ENCODE measurements at regions not wholly inside any gene's neighbourhood (a gene's known extent, or its start where the extent isn't known, plus 50 kb on each side); places are given as distances from the start of the nearest gene placed in this dataset.

DNA sequence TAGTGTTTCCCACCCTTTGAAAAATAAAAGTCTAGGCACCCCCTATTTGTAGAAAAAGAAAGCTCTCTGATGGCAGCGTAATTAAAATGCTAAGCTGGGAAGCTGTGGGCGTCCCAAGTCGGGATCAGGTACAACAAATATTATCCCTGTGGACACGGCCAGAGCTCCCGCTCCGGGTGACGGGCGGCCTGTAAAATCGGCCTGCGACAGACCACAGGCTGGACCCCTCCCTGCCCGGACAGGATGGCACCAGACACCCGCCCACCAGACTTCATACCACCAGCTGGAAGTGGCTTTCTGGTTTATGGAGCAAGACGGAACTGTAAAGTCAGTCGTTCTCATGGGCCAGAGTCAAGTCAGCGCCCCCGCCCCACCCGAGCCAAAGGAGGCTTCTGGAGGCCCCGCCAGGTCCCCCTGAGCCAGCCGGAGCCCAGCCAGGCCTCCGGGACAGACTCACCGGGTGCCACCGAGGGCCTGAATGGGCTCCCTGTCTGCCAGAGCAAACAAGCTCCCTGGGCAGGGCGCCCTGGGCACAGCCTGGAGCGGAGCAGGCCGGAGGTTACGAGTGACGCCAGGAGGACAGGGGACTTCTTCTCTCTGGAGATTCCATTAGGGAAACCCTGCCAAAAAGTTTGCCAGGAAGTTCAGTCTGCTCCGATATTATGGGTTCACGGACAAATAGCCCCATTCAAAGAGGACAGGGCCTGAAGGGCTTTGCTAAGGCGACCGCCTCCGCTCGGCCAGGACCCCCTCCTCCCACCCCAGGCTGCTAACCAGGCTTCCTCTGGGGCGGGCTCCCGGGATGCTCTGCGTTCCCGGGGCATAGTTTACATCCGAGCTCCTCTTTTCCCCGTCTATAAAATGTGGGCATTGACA lies 173.7 kb downstream of the ERCC6L2 start:
- WGBS, 5 donors = 31 to 54% (median 49%) methylated on average over 33 to 39 of the region's 39 CpGs
- Histone ChIP-seq H3K4me1 (peaks cover 39 to 45% (median 42%) of the 10 kb centered on the region in 4 donors), H3K36me3 (no peaks in the 10 kb centered on the region), H3K9me3 (no peaks in the 10 kb centered on the region), H3K27ac (peak overlapping the region; percentile 83 to 97 (median 90)), H3K27me3 (no peaks in the 10 kb centered on the region), H3K4me3 (peak overlapping the region in 3 of 4 donors; percentile 1 to 13 (median 1))
- TF ChIP-seq POLR2A (IDR thresholded peaks at IDR 0.05) (no peak), POLR2AphosphoS5 (IDR thresholded peaks at IDR 0.05) (peak in 2 of 3 donors; percentile 65 to 67), EP300 (IDR thresholded peaks at IDR 0.05) (no peak)
- TF ChIP-seq, protein P1, sequence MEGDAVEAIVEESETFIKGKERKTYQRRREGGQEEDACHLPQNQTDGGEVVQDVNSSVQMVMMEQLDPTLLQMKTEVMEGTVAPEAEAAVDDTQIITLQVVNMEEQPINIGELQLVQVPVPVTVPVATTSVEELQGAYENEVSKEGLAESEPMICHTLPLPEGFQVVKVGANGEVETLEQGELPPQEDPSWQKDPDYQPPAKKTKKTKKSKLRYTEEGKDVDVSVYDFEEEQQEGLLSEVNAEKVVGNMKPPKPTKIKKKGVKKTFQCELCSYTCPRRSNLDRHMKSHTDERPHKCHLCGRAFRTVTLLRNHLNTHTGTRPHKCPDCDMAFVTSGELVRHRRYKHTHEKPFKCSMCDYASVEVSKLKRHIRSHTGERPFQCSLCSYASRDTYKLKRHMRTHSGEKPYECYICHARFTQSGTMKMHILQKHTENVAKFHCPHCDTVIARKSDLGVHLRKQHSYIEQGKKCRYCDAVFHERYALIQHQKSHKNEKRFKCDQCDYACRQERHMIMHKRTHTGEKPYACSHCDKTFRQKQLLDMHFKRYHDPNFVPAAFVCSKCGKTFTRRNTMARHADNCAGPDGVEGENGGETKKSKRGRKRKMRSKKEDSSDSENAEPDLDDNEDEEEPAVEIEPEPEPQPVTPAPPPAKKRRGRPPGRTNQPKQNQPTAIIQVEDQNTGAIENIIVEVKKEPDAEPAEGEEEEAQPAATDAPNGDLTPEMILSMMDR (IDR thresholded peaks at IDR 0.05) = no peak
- DNase-seq = peak; percentile 81 to 96
- intact Hi-C loops (cut with DNase I; ENCODE audit: low total_unique reads) = no loop called here

DNA sequence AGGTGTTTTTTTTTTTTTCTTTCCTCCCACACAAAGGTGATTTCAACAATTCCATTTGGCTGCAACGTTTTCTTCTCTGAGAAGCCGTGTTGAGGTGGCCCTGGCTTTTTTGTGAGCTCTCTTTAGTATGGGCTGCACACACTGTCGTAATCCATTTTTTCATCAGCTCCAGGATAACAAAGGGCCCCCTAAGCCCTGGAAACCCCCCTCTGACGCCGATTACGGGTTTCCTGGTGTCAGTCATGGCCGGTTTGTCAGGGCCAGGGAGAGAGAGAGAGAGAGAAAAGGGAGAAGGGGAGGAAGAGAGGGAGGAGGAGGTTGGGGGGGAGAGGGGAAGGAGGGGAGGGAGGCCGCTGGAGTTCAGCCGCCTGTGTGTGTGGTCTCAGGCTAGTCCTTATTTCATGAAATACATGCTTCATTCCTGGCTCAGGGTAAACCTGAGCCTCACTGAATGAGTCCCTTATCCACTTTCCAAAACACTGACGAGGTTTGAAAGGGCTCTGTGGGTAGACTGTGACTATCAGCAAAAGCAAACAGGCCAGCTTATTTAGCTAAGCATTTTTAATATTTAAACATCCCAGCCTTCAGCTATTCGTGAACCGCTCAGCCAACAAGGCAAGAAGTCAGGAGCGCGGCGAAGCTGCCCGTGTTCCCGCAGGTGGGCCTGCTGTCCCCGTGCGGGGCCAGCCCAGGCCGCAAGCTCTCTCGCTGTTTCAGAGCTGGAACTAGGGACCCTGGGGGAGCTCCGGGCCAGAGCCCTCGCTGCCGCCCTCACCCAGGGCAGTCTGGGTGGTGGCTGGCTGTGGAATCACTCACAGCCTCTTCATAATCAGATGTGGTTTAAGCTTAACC lies 172.8 kb downstream of the ERCC6L2 start:
- TF ChIP-seq POLR2AphosphoS5 (IDR thresholded peaks at IDR 0.05) = peak in 2 of 3 donors; percentile 59 to 75
- TF ChIP-seq POLR2A (IDR thresholded peaks at IDR 0.05) = peak in 1 of 4 donors; percentile 38
- no peak for TF ChIP-seq EP300 (IDR thresholded peaks at IDR 0.05)
- TF ChIP-seq, protein P1 (IDR thresholded peaks at IDR 0.05) = no peak
- H3K36me3 ChIP-seq = no peaks in the 10 kb centered on the region
- H3K27ac ChIP-seq = peak overlapping the region; percentile 83 to 97 (median 90)
- intact Hi-C loops (cut with DNase I; ENCODE audit: low total_unique reads) = no loop called here
- H3K9me3 ChIP-seq = no peaks in the 10 kb centered on the region
- no peaks in the 10 kb centered on the region for H3K27me3 ChIP-seq
- DNase-seq = peak; percentile 80 to 86
- H3K4me3 ChIP-seq = peak overlapping the region in 3 of 4 donors; percentile 1 to 13 (median 1)
- peaks cover 39 to 45% (median 42%) of the 10 kb centered on the region in 4 donors for H3K4me1 ChIP-seq
- 10 to 26% (median 16%) methylated on average over 24 of the region's 24 CpGs for WGBS, 5 donors

DNA sequence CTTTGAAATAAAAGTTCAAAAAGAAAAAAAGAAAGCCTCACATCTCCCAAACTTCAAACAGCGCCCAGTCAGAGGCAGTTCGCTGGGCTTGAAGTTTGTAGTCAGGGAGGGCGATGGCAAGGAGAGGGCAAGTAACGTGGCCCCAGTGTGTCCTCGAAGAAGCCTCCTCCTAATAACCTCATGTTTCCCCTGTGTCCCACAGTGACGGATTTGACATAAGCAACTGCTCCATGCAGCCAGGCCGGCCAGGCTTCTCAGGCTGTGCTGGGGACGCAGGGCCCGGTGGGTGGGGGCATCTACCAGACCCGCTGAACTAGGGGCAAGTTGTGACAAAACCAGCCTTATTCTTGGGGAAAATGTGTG lies 172.2 kb downstream of the ERCC6L2 start:
- intact Hi-C loops (cut with DNase I; ENCODE audit: low total_unique reads) = no loop called here
- no peaks in the 10 kb centered on the region for H3K27me3 ChIP-seq
- no peaks in the 10 kb centered on the region for H3K9me3 ChIP-seq
- 40 to 64% (median 58%) methylated on average over 10 of the region's 10 CpGs for WGBS, 5 donors
- no peak overlapping the region for H3K4me3 ChIP-seq
- H3K27ac ChIP-seq = peak overlapping the region; percentile 83 to 97 (median 90)
- peak in 1 of 2 donors; percentile 49 for DNase-seq
- peaks cover 39 to 42% (median 41%) of the 10 kb centered on the region in 4 donors for H3K4me1 ChIP-seq
- H3K36me3 ChIP-seq = no peaks in the 10 kb centered on the region
- TF ChIP-seq, protein P1 (IDR thresholded peaks at IDR 0.05) = no peak
- no peak for TF ChIP-seq EP300 (IDR thresholded peaks at IDR 0.05)

DNA sequence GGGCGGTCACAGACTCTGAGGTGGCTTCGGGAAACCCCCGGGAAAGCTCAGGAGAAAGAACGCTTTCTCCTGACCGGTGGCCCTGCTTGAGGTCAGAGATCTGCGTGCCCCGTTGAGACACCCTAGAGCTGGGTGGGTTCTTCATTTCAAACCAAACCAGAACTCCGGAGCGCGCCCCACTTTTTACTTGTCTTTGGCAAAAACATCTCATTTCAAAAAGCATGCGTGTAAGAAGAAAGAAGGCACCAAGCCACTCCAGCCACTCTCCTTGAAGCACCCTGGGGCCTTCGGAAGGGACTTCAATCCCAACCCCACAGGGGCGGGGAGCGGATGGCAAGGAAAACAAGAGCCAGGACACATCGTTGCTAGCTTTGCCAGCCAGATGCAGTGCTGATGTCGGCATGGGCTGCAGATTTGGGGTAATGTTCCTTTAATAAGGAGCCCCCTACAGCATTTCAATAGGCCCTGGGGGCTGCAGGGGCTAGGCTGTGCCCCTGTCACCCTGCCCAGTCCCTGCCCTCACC lies 171.7 kb downstream of the ERCC6L2 start:
- 79 to 85% (median 82%) methylated on average over 16 of the region's 16 CpGs for WGBS, 5 donors
- Histone ChIP-seq H3K27ac (peak overlapping the region; percentile 83 to 97 (median 90)), H3K9me3 (no peaks in the 10 kb centered on the region), H3K36me3 (no peaks in the 10 kb centered on the region), H3K27me3 (no peaks in the 10 kb centered on the region), H3K4me3 (no peak overlapping the region), H3K4me1 (peaks cover 39 to 46% (median 43%) of the 10 kb centered on the region in 4 donors)
- TF ChIP-seq POLR2A (IDR thresholded peaks at IDR 0.05) (no peak), EP300 (IDR thresholded peaks at IDR 0.05) (no peak), POLR2AphosphoS5 (IDR thresholded peaks at IDR 0.05) (no peak)
- TF ChIP-seq, protein P1 (IDR thresholded peaks at IDR 0.05) = no peak
- no peak for DNase-seq
- intact Hi-C loops (cut with DNase I; ENCODE audit: low total_unique reads) = no loop called here

Data from stomach (tissue), 8 donors.